ENCODE measurements at regions not wholly inside any gene's neighbourhood (a gene's known extent, or its start where the extent isn't known, plus 50 kb on each side); places are given as distances from the start of the nearest gene placed in this dataset.

DNA sequence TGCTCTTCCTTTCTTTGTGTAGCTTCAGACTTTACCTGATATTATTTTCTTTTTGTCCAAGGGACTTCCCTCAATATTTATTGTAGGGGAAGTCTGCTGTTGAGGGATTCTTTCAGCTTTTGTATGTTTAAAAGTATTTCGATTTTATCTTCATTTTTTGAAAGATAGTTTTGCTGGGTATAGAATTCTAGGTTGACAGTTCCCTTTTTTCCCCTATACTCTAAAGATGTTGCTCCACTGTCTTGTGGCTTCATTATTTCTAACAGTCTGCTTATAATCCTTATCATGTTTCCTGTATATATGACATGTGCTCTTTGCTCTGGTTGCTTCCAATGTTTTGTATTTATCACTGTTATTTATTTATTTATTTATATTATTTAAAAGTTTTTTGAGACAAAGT, 57.3 kb downstream of the CYTL1 start:
- DNase-seq (ENCODE audit: low spot score), result no peak

DNA sequence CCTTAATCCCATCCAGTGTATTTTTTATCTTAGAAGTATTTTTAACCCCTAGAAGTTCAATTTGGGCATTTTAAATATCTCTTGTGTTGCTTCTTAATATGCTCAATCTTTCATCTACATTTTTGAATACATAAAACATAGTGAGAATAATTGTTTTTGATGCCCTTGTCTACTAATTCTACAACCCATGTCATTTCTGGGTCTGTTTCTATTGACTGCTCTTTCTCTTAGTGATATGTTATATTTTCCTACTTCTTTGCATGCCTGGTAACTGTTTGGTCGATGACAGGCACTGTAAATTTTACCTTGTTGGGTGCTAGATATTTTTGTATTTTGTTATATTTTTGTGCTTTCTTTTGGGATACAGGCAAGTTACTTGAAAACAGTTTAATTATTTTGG, 56.3 kb downstream of the CYTL1 start:
- DNase-seq (ENCODE audit: low spot score), result no peak

All from cerebellar cortex (tissue), 1 donor.